Nephron (organoid): ENCODE measurements at regions not wholly inside any gene's neighbourhood (a gene's known extent, or its start where the extent isn't known, plus 50 kb on each side); places are given as distances from the start of the nearest gene placed in this dataset.
"Not testable (repeated sequence)": the region's sequence is repeated elsewhere in the genome, so short reads cannot be mapped to it uniquely, and the experiment has no call there.

Experiments used
- H3K27ac Mint-ChIP-seq, 3 experiments: 2 replicates each; pipeline ENCODE4 v1.8.0; 2020; ENCODE audit warnings: mixed read lengths in 3 of 3, mild to moderate bottlenecking in 2 of 3, moderate library complexity in 1 of 3
- H3K27me3 Mint-ChIP-seq: 2 replicates; pipeline ENCODE4 v1.8.0; 2021; ENCODE audit warnings: low read depth, mild to moderate bottlenecking, moderate library complexity, mixed read lengths
- H3K36me3 Mint-ChIP-seq: 2 replicates; pipeline ENCODE4 v1.8.0; 2020; ENCODE audit warnings: low read depth, mixed read lengths
- H3K4me1 Mint-ChIP-seq: 2 replicates; pipeline ENCODE4 v1.8.0; 2020; ENCODE audit warnings: mixed read lengths
- H3K4me3 Mint-ChIP-seq, 3 experiments: 2 replicates each; pipeline ENCODE4 v1.8.0; 2020; ENCODE audit warnings: mild to moderate bottlenecking in 3 of 3, mixed read lengths in 3 of 3, moderate library complexity in 2 of 3
- H3K9me3 Mint-ChIP-seq: 2 replicates; pipeline ENCODE4 v1.8.0; 2020; ENCODE audit warnings: mixed read lengths
- CTCF ChIP-seq, 3 experiments: fragments of 200-600 bp; sonication (generic); IDR thresholded peaks; one replicate each; pipeline ENCODE4 v1.5.0; 2021; ENCODE audit warnings: antibody characterized with exemption in 3 of 3; ENCODE audit not compliant: unreplicated experiment in 3 of 3

GRCh38 chr5:162672061-162672460, 604.5 kb downstream of the GABRG2 start:
- Mint-ChIP-seq H3K27me3 (no peaks in the 10 kb centered on the region), H3K27ac (no peak overlapping the region), H3K4me3 (no peak overlapping the region), H3K9me3 (no peaks in the 10 kb centered on the region), H3K36me3 (no peaks in the 10 kb centered on the region), H3K4me1 (no peaks in the 10 kb centered on the region)
- TF ChIP-seq CTCF (IDR thresholded peaks at IDR 0.05; ENCODE audit: unreplicated experiment in 3 of 3) = no peak

GRCh38 chr5:162683284-162683683, 615.7 kb downstream of the GABRG2 start:
- H3K27ac Mint-ChIP-seq = no peak overlapping the region
- no peaks in the 10 kb centered on the region for H3K9me3 Mint-ChIP-seq
- TF ChIP-seq CTCF (IDR thresholded peaks at IDR 0.05; ENCODE audit: unreplicated experiment in 3 of 3) = no peak
- peaks cover 7% of the 10 kb centered on the region for H3K4me1 Mint-ChIP-seq
- no peak overlapping the region for H3K4me3 Mint-ChIP-seq
- H3K36me3 Mint-ChIP-seq = no peaks in the 10 kb centered on the region
- H3K27me3 Mint-ChIP-seq = peaks cover 3% of the 10 kb centered on the region

- H3K27ac Mint-ChIP-seq = no peak overlapping the region
- no peak for TF ChIP-seq CTCF (IDR thresholded peaks at IDR 0.05; ENCODE audit: unreplicated experiment in 3 of 3)
Observed at GRCh38 chr5:162684145-162684544, 616.6 kb downstream of the GABRG2 start.

GRCh38 chr5:162685302-162685701, 617.7 kb downstream of the GABRG2 start:
- no peak for TF ChIP-seq CTCF (IDR thresholded peaks at IDR 0.05; ENCODE audit: unreplicated experiment in 3 of 3)
- Mint-ChIP-seq H3K4me3 (no peak overlapping the region), H3K27me3 (peaks cover 3% of the 10 kb centered on the region), H3K4me1 (peaks cover 7% of the 10 kb centered on the region), H3K9me3 (no peaks in the 10 kb centered on the region), H3K27ac (no peak overlapping the region), H3K36me3 (no peaks in the 10 kb centered on the region)

More at GRCh38 chr5:162684145-162684544, 616.6 kb downstream of the GABRG2 start:
- Mint-ChIP-seq H3K27me3 (peaks cover 3% of the 10 kb centered on the region), H3K4me1 (peaks cover 7% of the 10 kb centered on the region), H3K4me3 (no peak overlapping the region), H3K9me3 (no peaks in the 10 kb centered on the region), H3K36me3 (no peaks in the 10 kb centered on the region)

GRCh38 chr5:162696272-162696671, 628.7 kb downstream of the GABRG2 start:
- not testable (repeated sequence) for H3K27me3 Mint-ChIP-seq, H3K4me3 Mint-ChIP-seq, H3K36me3 Mint-ChIP-seq, H3K4me1 Mint-ChIP-seq, H3K27ac Mint-ChIP-seq
- peaks cover 21% of the 10 kb centered on the region for H3K9me3 Mint-ChIP-seq

- Mint-ChIP-seq H3K4me1 (no peaks in the 10 kb centered on the region), H3K27ac (no peak overlapping the region), H3K27me3 (no peaks in the 10 kb centered on the region), H3K4me3 (no peak overlapping the region), H3K9me3 (peaks cover 21% of the 10 kb centered on the region), H3K36me3 (no peaks in the 10 kb centered on the region)
- peak in 1 of 3 experiments; percentile 11 for TF ChIP-seq CTCF (IDR thresholded peaks at IDR 0.05; ENCODE audit: unreplicated experiment in 3 of 3)
Observed at GRCh38 chr5:162699361-162699760, 631.8 kb downstream of the GABRG2 start.
